Chondrocyte (in vitro differentiated cells): ENCODE measurements at regions not wholly inside any gene's neighbourhood (a gene's known extent, or its start where the extent isn't known, plus 50 kb on each side); places are given as distances from the start of the nearest gene placed in this dataset.

Experiments
- DNase-seq: peaks from one replicate; pipeline ENCODE4 v3.0.0; 2021; ENCODE audit warnings: mixed read lengths, low spot score
- H3K27ac Mint-ChIP-seq: one replicate; pipeline ENCODE4 v1.8.0; 2021; ENCODE audit warnings: mild to moderate bottlenecking, moderate library complexity, mixed read lengths; ENCODE audit not compliant: unreplicated experiment
- H3K27me3 Mint-ChIP-seq: 2 replicates; pipeline ENCODE4 v1.8.0; 2021; ENCODE audit warnings: low read depth, mixed read lengths
- H3K36me3 Mint-ChIP-seq: 2 replicates; pipeline ENCODE4 v1.8.0; 2021; ENCODE audit warnings: low read depth, mixed read lengths
- H3K4me1 Mint-ChIP-seq: 2 replicates; pipeline ENCODE4 v1.8.0; 2021; ENCODE audit warnings: low read depth, mild to moderate bottlenecking, mixed read lengths
- H3K4me3 Mint-ChIP-seq: one replicate; pipeline ENCODE4 v1.8.0; 2021; ENCODE audit warnings: mild to moderate bottlenecking, moderate library complexity, mixed read lengths; ENCODE audit not compliant: unreplicated experiment
- H3K9me3 Mint-ChIP-seq: 2 replicates; pipeline ENCODE4 v1.8.0; 2021; ENCODE audit warnings: low read depth, mixed read lengths
- CTCF ChIP-seq: fragments of 200-600 bp; sonication (generic); IDR thresholded peaks from 2 replicates; pipeline ENCODE4 v1.5.0; 2021; ENCODE audit warnings: antibody characterized with exemption, mild to moderate bottlenecking, moderate library complexity

- no peaks in the 10 kb centered on the region for H3K4me1 Mint-ChIP-seq
- no peak for TF ChIP-seq CTCF
- DNase-seq, result no peak
- no peaks in the 10 kb centered on the region for H3K36me3 Mint-ChIP-seq
- no peak overlapping the region for H3K4me3 Mint-ChIP-seq
- H3K27ac Mint-ChIP-seq, result no peak overlapping the region
- H3K9me3 Mint-ChIP-seq, result peaks cover 5% of the 10 kb centered on the region
- peaks cover 22% of the 10 kb centered on the region for H3K27me3 Mint-ChIP-seq
These were observed 54.3 kb upstream of the BACH2 start for GRCh38 chr6:90350689-90351554.

GRCh38 chr6:90347411-90347851 lies 50.8 kb upstream of the BACH2 start:
- Mint-ChIP-seq H3K27me3 (peaks cover 21% of the 10 kb centered on the region), H3K4me1 (no peaks in the 10 kb centered on the region), H3K36me3 (no peaks in the 10 kb centered on the region), H3K9me3 (peaks cover 5% of the 10 kb centered on the region), H3K27ac (no peak overlapping the region), H3K4me3 (no peak overlapping the region)
- no peak for TF ChIP-seq CTCF
- no peak for DNase-seq

GRCh38 chr6:90346729-90347128 lies 50.1 kb upstream of the BACH2 start:
- H3K36me3 Mint-ChIP-seq, result no peaks in the 10 kb centered on the region

More at GRCh38 chr6:90346729-90347128, 50.1 kb upstream of the BACH2 start:
- DNase-seq, result no peak
- Mint-ChIP-seq H3K9me3 (peaks cover 5% of the 10 kb centered on the region), H3K27ac (no peak overlapping the region), H3K27me3 (peaks cover 21% of the 10 kb centered on the region), H3K4me3 (no peak overlapping the region), H3K4me1 (no peaks in the 10 kb centered on the region)
- TF ChIP-seq CTCF, result no peak
